GM23338 (cell line): ENCODE measurements at regions not wholly inside any gene's neighbourhood (a gene's known extent, or its start where the extent isn't known, plus 50 kb on each side); places are given as distances from the start of the nearest gene placed in this dataset.

Experiments
- ATAC-seq: fragments of 200-7000 bp; cut with Tn5 transposase; 3 replicates; pipeline ENCODE4 v1.9.1; 2020
- DNase-seq: peaks from one replicate; pipeline ENCODE4 v3.0.0-alpha.2; 2015; ENCODE audit warnings: low spot score
- H2AFZ ChIP-seq: fragments of 200-600 bp; sonication (generic); 2 replicates; pipeline ENCODE4 v1.8.0; 2016; ENCODE audit warnings: antibody characterized with exemption, mild to moderate bottlenecking, moderate library complexity
- H3F3A ChIP-seq: fragments of 200-600 bp; sonication (generic); replicated peaks from 2 replicates; pipeline ENCODE4 v1.8.0; 2017; ENCODE audit warnings: antibody characterized with exemption, mixed run types, low read depth
- H3K27ac ChIP-seq: fragments of 200-600 bp; sonication (generic); 2 replicates; pipeline ENCODE4 v1.6.1; 2016; ENCODE audit warnings: low read depth
- H3K27me3 ChIP-seq: fragments of 200-600 bp; sonication (generic); 2 replicates; pipeline ENCODE4 v1.8.0; 2016; ENCODE audit warnings: mild to moderate bottlenecking, mixed run types, moderate library complexity; ENCODE audit not compliant: insufficient read depth
- H3K36me3 ChIP-seq: fragments of 200-600 bp; sonication (generic); 2 replicates; pipeline ENCODE4 v1.8.0; 2016; ENCODE audit warnings: mild to moderate bottlenecking; ENCODE audit not compliant: insufficient read depth
- H3K4me1 ChIP-seq: fragments of 200-600 bp; sonication (generic); 2 replicates; pipeline ENCODE4 v1.8.0; 2016; ENCODE audit warnings: mild to moderate bottlenecking, moderate library complexity; ENCODE audit not compliant: insufficient read depth
- H3K4me2 ChIP-seq: fragments of 200-600 bp; sonication (generic); 2 replicates; pipeline ENCODE4 v1.7.1; 2017; ENCODE audit warnings: mixed run types
- H3K4me3 ChIP-seq: fragments of 200-600 bp; sonication (generic); 2 replicates; pipeline ENCODE4 v1.6.1; 2016; ENCODE audit warnings: mixed run types
- H3K79me2 ChIP-seq: fragments of 200-600 bp; sonication (generic); replicated peaks from 2 replicates; pipeline ENCODE4 v1.8.0; 2017; ENCODE audit warnings: mild to moderate bottlenecking; ENCODE audit not compliant: insufficient read depth
- H3K9me2 ChIP-seq: fragments of 200-600 bp; sonication (generic); 2 replicates; pipeline ENCODE4 v1.8.0; 2017; ENCODE audit not compliant: insufficient read depth
- H4K20me1 ChIP-seq: fragments of 200-600 bp; sonication (generic); replicated peaks from 2 replicates; pipeline ENCODE4 v1.8.0; 2017; ENCODE audit warnings: mild to moderate bottlenecking; ENCODE audit not compliant: insufficient read depth
- H3K27ac Mint-ChIP-seq: 2 replicates; pipeline ENCODE4 v1.8.0; 2020; ENCODE audit warnings: inconsistent platforms, mild to moderate bottlenecking, moderate library complexity, mixed read lengths
- H3K27me3 Mint-ChIP-seq: 3 replicates; pipeline ENCODE4 v1.8.0; 2022; ENCODE audit warnings: low read depth, mild to moderate bottlenecking, moderate library complexity, mixed read lengths, inconsistent platforms; ENCODE audit not compliant: insufficient read depth, poor library complexity
- H3K36me3 Mint-ChIP-seq: 3 replicates; pipeline ENCODE4 v1.8.0; 2021; ENCODE audit warnings: low read depth, mild to moderate bottlenecking, inconsistent platforms, moderate library complexity, mixed read lengths
- H3K4me1 Mint-ChIP-seq: 3 replicates; pipeline ENCODE4 v1.8.0; 2020; ENCODE audit warnings: mild to moderate bottlenecking, inconsistent platforms, mixed read lengths
- H3K4me3 Mint-ChIP-seq: 3 replicates; pipeline ENCODE4 v1.8.0; 2021; ENCODE audit warnings: moderate library complexity, mild to moderate bottlenecking, inconsistent platforms, mixed read lengths
- H3K9me3 Mint-ChIP-seq: 3 replicates; pipeline ENCODE4 v1.8.0; 2020; ENCODE audit warnings: moderate library complexity, mild to moderate bottlenecking, inconsistent platforms, mixed read lengths
- CREB1 ChIP-seq: fragments of 250-450 bp; sonication (Bioruptor Pico); IDR thresholded peaks from 2 replicates; pipeline ENCODE4 v1.5.0; 2020; ENCODE audit warnings: low read depth, mild to moderate bottlenecking, moderate library complexity
- ETS1 ChIP-seq: IDR thresholded peaks from 2 replicates; pipeline ENCODE4 v1.6.1; 2016; ENCODE audit warnings: antibody characterized with exemption
- EZH2 ChIP-seq: fragments of 200-600 bp; sonication (generic); IDR thresholded peaks from one replicate; pipeline ENCODE4 v1.8.0; 2017; ENCODE audit warnings: antibody characterized with exemption, mild to moderate bottlenecking, low read depth; ENCODE audit not compliant: unreplicated experiment
- EZH2phosphoT487 ChIP-seq: fragments of 200-600 bp; sonication (generic); IDR thresholded peaks from one replicate; pipeline ENCODE4 v1.8.1; 2018; ENCODE audit warnings: antibody characterized with exemption; ENCODE audit not compliant: unreplicated experiment
- JUNB ChIP-seq: IDR thresholded peaks from one replicate; pipeline ENCODE4 v1.6.1; 2016; ENCODE audit warnings: antibody characterized with exemption; ENCODE audit not compliant: unreplicated experiment
- NANOG ChIP-seq: IDR thresholded peaks from 2 replicates; pipeline ENCODE4 v1.6.1; 2016; ENCODE audit warnings: antibody characterized with exemption, borderline replicate concordance
- POLR2AphosphoS5 ChIP-seq: IDR thresholded peaks from 2 replicates; pipeline ENCODE4 v1.6.1; 2016; ENCODE audit warnings: antibody characterized with exemption, low read depth
- REST ChIP-seq: IDR thresholded peaks from one replicate; pipeline ENCODE4 v1.6.1; 2018; ENCODE audit warnings: antibody characterized with exemption; ENCODE audit not compliant: unreplicated experiment
- STAT1 ChIP-seq: IDR thresholded peaks from one replicate; pipeline ENCODE4 v1.6.1; 2016; ENCODE audit warnings: antibody characterized with exemption; ENCODE audit not compliant: unreplicated experiment
- ZNF114 ChIP-seq: fragments of 250-450 bp; sonication (Bioruptor Pico); IDR thresholded peaks from 2 replicates; pipeline ENCODE4 v1.5.0; 2020; ENCODE audit warnings: mild to moderate bottlenecking, moderate library complexity
- ZNF331 ChIP-seq: fragments of 250-450 bp; sonication (Bioruptor Pico); IDR thresholded peaks from 2 replicates; pipeline ENCODE4 v1.5.0; 2020; ENCODE audit warnings: low read depth, mild to moderate bottlenecking, moderate library complexity
- ZNF462 ChIP-seq: fragments of 250-450 bp; sonication (Bioruptor Pico); IDR thresholded peaks from 2 replicates; pipeline ENCODE4 v1.5.0; 2020; ENCODE audit warnings: mild to moderate bottlenecking, moderate library complexity
- TF ChIP-seq, protein P1 (sequence below), 2 experiments: fragments of 200-600 bp in 1 of 2; sonication (generic) in 1 of 2; conservative IDR thresholded peaks; 2 replicates each; pipeline versions ENCODE4 v1.5.1 to v1.6.1; 2016 to 2017; ENCODE audit warnings: antibody characterized with exemption in 2 of 2, low read depth in 2 of 2, mild to moderate bottlenecking in 2 of 2, moderate library complexity in 1 of 2

GRCh38 chr7:53428045-53428444 is 392.6 kb downstream of the POM121L12 start:
- H2AFZ ChIP-seq = no peak overlapping the region
- H3K27me3 ChIP-seq = no peaks in the 10 kb centered on the region
- H3K36me3 Mint-ChIP-seq = peaks cover 2% of the 10 kb centered on the region; the same call in 1 of the 3 replicates
- H3K4me3 ChIP-seq = no peak overlapping the region
- no peaks in the 10 kb centered on the region for H3K79me2 ChIP-seq
- H3K4me3 Mint-ChIP-seq = no peak overlapping the region
- TF ChIP-seq, protein P1, sequence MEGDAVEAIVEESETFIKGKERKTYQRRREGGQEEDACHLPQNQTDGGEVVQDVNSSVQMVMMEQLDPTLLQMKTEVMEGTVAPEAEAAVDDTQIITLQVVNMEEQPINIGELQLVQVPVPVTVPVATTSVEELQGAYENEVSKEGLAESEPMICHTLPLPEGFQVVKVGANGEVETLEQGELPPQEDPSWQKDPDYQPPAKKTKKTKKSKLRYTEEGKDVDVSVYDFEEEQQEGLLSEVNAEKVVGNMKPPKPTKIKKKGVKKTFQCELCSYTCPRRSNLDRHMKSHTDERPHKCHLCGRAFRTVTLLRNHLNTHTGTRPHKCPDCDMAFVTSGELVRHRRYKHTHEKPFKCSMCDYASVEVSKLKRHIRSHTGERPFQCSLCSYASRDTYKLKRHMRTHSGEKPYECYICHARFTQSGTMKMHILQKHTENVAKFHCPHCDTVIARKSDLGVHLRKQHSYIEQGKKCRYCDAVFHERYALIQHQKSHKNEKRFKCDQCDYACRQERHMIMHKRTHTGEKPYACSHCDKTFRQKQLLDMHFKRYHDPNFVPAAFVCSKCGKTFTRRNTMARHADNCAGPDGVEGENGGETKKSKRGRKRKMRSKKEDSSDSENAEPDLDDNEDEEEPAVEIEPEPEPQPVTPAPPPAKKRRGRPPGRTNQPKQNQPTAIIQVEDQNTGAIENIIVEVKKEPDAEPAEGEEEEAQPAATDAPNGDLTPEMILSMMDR (conservative IDR thresholded peaks at IDR 0.05; ENCODE audit: low read depth in 2 of 2) = no peak
- TF ChIP-seq EZH2 = no peak
- TF ChIP-seq ZNF114 (CRISPR knock-in tag) = no peak
- no peak for TF ChIP-seq POLR2AphosphoS5
- TF ChIP-seq JUNB = no peak
- no peak for TF ChIP-seq EZH2phosphoT487
- TF ChIP-seq ZNF331 = no peak
- TF ChIP-seq ETS1 = no peak
- TF ChIP-seq CREB1 (CRISPR knock-in tag) = no peak
- TF ChIP-seq NANOG = no peak
- no peak for TF ChIP-seq REST
- no peak for TF ChIP-seq STAT1
- TF ChIP-seq ZNF462 (CRISPR knock-in tag) = no peak
- H3K4me1 ChIP-seq = no peaks in the 10 kb centered on the region
- H3K4me1 Mint-ChIP-seq = peaks cover 3% of the 10 kb centered on the region; the same call in 1 of the 3 replicates
- DNase-seq = no peak
- peaks cover 6% of the 10 kb centered on the region; the same call in 1 of the 2 replicates for H3K9me2 ChIP-seq
- no peaks in the 10 kb centered on the region for H3F3A ChIP-seq
- peaks cover 4% of the 10 kb centered on the region; the same call in 2 of the 3 replicates for H3K9me3 Mint-ChIP-seq
- ATAC-seq = no peak
- H4K20me1 ChIP-seq = no peaks in the 10 kb centered on the region
- H3K27me3 Mint-ChIP-seq = no peaks in the 10 kb centered on the region
- H3K27ac ChIP-seq = no peak overlapping the region
- H3K27ac Mint-ChIP-seq = no peak overlapping the region
- H3K36me3 ChIP-seq = peaks cover 4% of the 10 kb centered on the region; the same call in 1 of the 2 replicates
- H3K4me2 ChIP-seq = no peak overlapping the region
